ENCODE measurements at regions not wholly inside any gene's neighbourhood (a gene's known extent, or its start where the extent isn't known, plus 50 kb on each side); places are given as distances from the start of the nearest gene placed in this dataset.

GRCh38 chr5:27938989-27939388 lies 900.6 kb upstream of the CDH9 start:
- H3K4me1 ChIP-seq = no peaks in the 10 kb centered on the region
- H3K27me3 ChIP-seq = no peaks in the 10 kb centered on the region
- no peak overlapping the region for H3K4me3 ChIP-seq
- no peaks in the 10 kb centered on the region for H3K36me3 ChIP-seq
- H3K27ac ChIP-seq = no peak overlapping the region
- no peak for DNase-seq (ENCODE audit: extremely low spot score in 2 of 2)
- H3K9me3 ChIP-seq = no peaks in the 10 kb centered on the region
- intact Hi-C loops (cut with DNase I) = no loop called here
- no peak for TF ChIP-seq CTCF (IDR thresholded peaks at IDR 0.05)
- no peak for TF ChIP-seq POLR2AphosphoS5 (IDR thresholded peaks at IDR 0.05; ENCODE audit: insufficient read depth in 1 of 2, low read depth in 1 of 2)
- TF ChIP-seq POLR2A (IDR thresholded peaks at IDR 0.05) = no peak

- TF ChIP-seq POLR2A (IDR thresholded peaks at IDR 0.05) (no peak), CTCF (IDR thresholded peaks at IDR 0.05) (no peak), POLR2AphosphoS5 (IDR thresholded peaks at IDR 0.05; ENCODE audit: insufficient read depth in 1 of 2, low read depth in 1 of 2) (no peak)
- no peaks in the 10 kb centered on the region for H3K9me3 ChIP-seq
- no peaks in the 10 kb centered on the region for H3K27me3 ChIP-seq
- no peak overlapping the region for H3K4me3 ChIP-seq
- H3K27ac ChIP-seq = no peak overlapping the region
- intact Hi-C loops (cut with DNase I) = no loop called here
- H3K4me1 ChIP-seq = no peaks in the 10 kb centered on the region
- no peak for DNase-seq (ENCODE audit: extremely low spot score in 2 of 2)
- H3K36me3 ChIP-seq = no peaks in the 10 kb centered on the region
Measured at GRCh38 chr5:27928060-27928459, 889.7 kb upstream of the CDH9 start.

- intact Hi-C loops (cut with DNase I) = no loop called here
- no peak overlapping the region for H3K27ac ChIP-seq
- no peak overlapping the region for H3K4me3 ChIP-seq
- no peaks in the 10 kb centered on the region for H3K4me1 ChIP-seq
- H3K9me3 ChIP-seq = no peaks in the 10 kb centered on the region
- no peaks in the 10 kb centered on the region for H3K36me3 ChIP-seq
- TF ChIP-seq POLR2A (IDR thresholded peaks at IDR 0.05) = no peak
- no peak for TF ChIP-seq POLR2AphosphoS5 (IDR thresholded peaks at IDR 0.05; ENCODE audit: insufficient read depth in 1 of 2, low read depth in 1 of 2)
- TF ChIP-seq CTCF (IDR thresholded peaks at IDR 0.05) = no peak
- H3K27me3 ChIP-seq = no peaks in the 10 kb centered on the region
- no peak for DNase-seq (ENCODE audit: extremely low spot score in 2 of 2)
Measured at GRCh38 chr5:27911216-27911615, 872.8 kb upstream of the CDH9 start.

- no peaks in the 10 kb centered on the region for H3K4me1 ChIP-seq
- intact Hi-C loops (cut with DNase I) = no loop called here
- no peaks in the 10 kb centered on the region for H3K27me3 ChIP-seq
- no peak for DNase-seq (ENCODE audit: extremely low spot score in 2 of 2)
- H3K4me3 ChIP-seq = no peak overlapping the region
- TF ChIP-seq POLR2A (IDR thresholded peaks at IDR 0.05) (no peak), CTCF (IDR thresholded peaks at IDR 0.05) (no peak), POLR2AphosphoS5 (IDR thresholded peaks at IDR 0.05; ENCODE audit: insufficient read depth in 1 of 2, low read depth in 1 of 2) (no peak)
- H3K9me3 ChIP-seq = no peaks in the 10 kb centered on the region
- H3K36me3 ChIP-seq = no peaks in the 10 kb centered on the region
- H3K27ac ChIP-seq = no peak overlapping the region
Measured at GRCh38 chr5:27908341-27908740, 870.0 kb upstream of the CDH9 start.

- H3K9me3 ChIP-seq = no peaks in the 10 kb centered on the region
- no peak overlapping the region for H3K27ac ChIP-seq
- TF ChIP-seq CTCF (IDR thresholded peaks at IDR 0.05) (no peak), POLR2A (IDR thresholded peaks at IDR 0.05) (no peak), POLR2AphosphoS5 (IDR thresholded peaks at IDR 0.05; ENCODE audit: insufficient read depth in 1 of 2, low read depth in 1 of 2) (no peak)
- DNase-seq (ENCODE audit: extremely low spot score in 2 of 2) = no peak
- no peaks in the 10 kb centered on the region for H3K4me1 ChIP-seq
- intact Hi-C loops (cut with DNase I) = no loop called here
- H3K36me3 ChIP-seq = no peaks in the 10 kb centered on the region
- no peak overlapping the region for H3K4me3 ChIP-seq
- no peaks in the 10 kb centered on the region for H3K27me3 ChIP-seq
Measured at GRCh38 chr5:27906931-27907601, 868.7 kb upstream of the CDH9 start.
